Natural killer cell (primary cell): ENCODE measurements at regions not wholly inside any gene's neighbourhood (a gene's known extent, or its start where the extent isn't known, plus 50 kb on each side); places are given as distances from the start of the nearest gene placed in this dataset.

Experiments
- ATAC-seq, 3 donors: fragments of 150-1000 bp in 2 of 3; fragments of 200-7000 bp in 1 of 3; cut with Tn5 transposase; 1 replicate in 1 of 3; 2 replicates in 2 of 3; pipeline ENCODE4 v1.10.0; 2021; ENCODE audit warnings: mild to moderate bottlenecking in 2 of 3, moderate library complexity in 2 of 3
- DNase-seq, 2 donors: peaks; one replicate each; pipeline versions ENCODE4 v3.0.0 to v3.0.0-alpha.2; 2013 to 2021; ENCODE audit warnings: mixed read lengths in 1 of 2
- H3K27ac ChIP-seq: one replicate; pipeline ENCODE4 v1.5.1; 2013; ENCODE audit warnings: mild to moderate bottlenecking, low read length
- H3K27me3 ChIP-seq: one replicate; pipeline ENCODE4 v1.6.1; 2013; ENCODE audit warnings: low read length; ENCODE audit not compliant: control insufficient read depth, insufficient read depth
- H3K36me3 ChIP-seq: one replicate; pipeline ENCODE4 v1.6.1; 2013; ENCODE audit warnings: low read length; ENCODE audit not compliant: control insufficient read depth, insufficient read depth
- H3K4me1 ChIP-seq: one replicate; pipeline ENCODE4 v1.6.1; 2013; ENCODE audit warnings: low read length; ENCODE audit not compliant: control insufficient read depth, insufficient read depth
- H3K4me3 ChIP-seq: one replicate; pipeline ENCODE4 v1.5.1; 2013; ENCODE audit warnings: low read length
- H3K9me3 ChIP-seq: one replicate; pipeline ENCODE4 v1.6.1; 2013; ENCODE audit warnings: low read length; ENCODE audit not compliant: control insufficient read depth, insufficient read depth
- H3K27ac Mint-ChIP-seq, 2 donors: one replicate each; pipeline ENCODE4 v1.8.0; 2022; ENCODE audit warnings: mild to moderate bottlenecking in 2 of 2, mixed read lengths in 2 of 2, moderate library complexity in 1 of 2
- H3K27me3 Mint-ChIP-seq, 2 donors: one replicate each; pipeline ENCODE4 v1.8.0; 2022; ENCODE audit warnings: low read depth in 2 of 2, mixed read lengths in 2 of 2
- H3K36me3 Mint-ChIP-seq: one replicate; pipeline ENCODE4 v1.8.0; 2022; ENCODE audit warnings: mixed read lengths
- H3K4me1 Mint-ChIP-seq, 2 donors: one replicate each; pipeline ENCODE4 v1.8.0; 2022; ENCODE audit warnings: mixed read lengths in 2 of 2
- H3K4me3 Mint-ChIP-seq: one replicate; pipeline ENCODE4 v1.8.0; 2022; ENCODE audit warnings: mild to moderate bottlenecking, moderate library complexity, mixed read lengths
- H3K9me3 Mint-ChIP-seq, 2 donors: one replicate each; pipeline ENCODE4 v1.8.0; 2022; ENCODE audit warnings: mixed read lengths in 2 of 2
- CTCF ChIP-seq: fragments of 200-600 bp; IDR thresholded peaks from one replicate; pipeline ENCODE4 v1.8.0; 2022; ENCODE audit warnings: antibody characterized with exemption
- WGBS: methylation state at CpG from one replicate; pipeline ENCODE4 v1.1.7; 2013; ENCODE audit warnings: missing lambda C conversion rate; ENCODE audit not compliant: insufficient coverage; 5-methylcytosine and 5-hydroxymethylcytosine counted together
- intact Hi-C: fragments of 100-400 bp; cut with micrococcal nuclease; formaldehyde crosslinking; loops from one replicate; pipeline ENCODE4 v1.14.2; 2022

- no peak overlapping the region for H3K27ac ChIP-seq
- H3K27me3 Mint-ChIP-seq, result peaks cover 51 to 62% of the 10 kb centered on the region in 2 donors
- H3K4me1 Mint-ChIP-seq, result peaks cover 7 to 22% of the 10 kb centered on the region in 2 donors
- no peaks in the 10 kb centered on the region for H3K9me3 Mint-ChIP-seq
- TF ChIP-seq CTCF, result no peak
- H3K36me3 Mint-ChIP-seq, result no peaks in the 10 kb centered on the region
- H3K36me3 ChIP-seq, result no peaks in the 10 kb centered on the region
- H3K4me3 Mint-ChIP-seq, result peak overlapping the region; percentile 84
- no peaks in the 10 kb centered on the region for H3K9me3 ChIP-seq
- ATAC-seq, result no peak
- H3K27ac Mint-ChIP-seq, result no peak overlapping the region
- DNase-seq, result peak in 1 of 2 donors; percentile 61
- intact Hi-C loops, result no loop called here
- peaks cover 18% of the 10 kb centered on the region for H3K4me1 ChIP-seq
- peaks cover 6% of the 10 kb centered on the region for H3K27me3 ChIP-seq
- H3K4me3 ChIP-seq, result no peak overlapping the region
- whole genome bisulfite sequencing, result 38% methylated on average over 12 of the region's 15 CpGs
These were observed 50.0 kb upstream of the TRIM2 start for GRCh38 chr4:153154007-153154975.
